Head of caudate nucleus (tissue), 42 donors: ENCODE measurements at regions not wholly inside any gene's neighbourhood (a gene's known extent, or its start where the extent isn't known, plus 50 kb on each side); places are given as distances from the start of the nearest gene placed in this dataset.
"Not testable (repeated sequence)": the region's sequence is repeated elsewhere in the genome, so short reads cannot be mapped to it uniquely, and the experiment has no call there.

Experiments
- DNase-seq, 42 donors: peaks; one replicate each; pipeline versions ENCODE4 v3.0.0 to v3.0.0-alpha.2; 2020 to 2021; ENCODE audit warnings: mixed read lengths in 7 of 42
- intact Hi-C: fragments of 100-400 bp; cut with DNase I; formaldehyde crosslinking; loops from one replicate; pipeline ENCODE4 v1.15.0; 2022

- intact Hi-C loops, result no loop called here
- DNase-seq, result no peak
Observed at GRCh38 chr4:59647011-59647410, 1553.1 kb upstream of the ADGRL3 start.

GRCh38 chr4:59647500-59647899 lies 1552.6 kb upstream of the ADGRL3 start:
- no peak for DNase-seq
- intact Hi-C loops, result no loop called here

- peak in 4 of 42 donors; percentile 2 to 4 (median 3) for DNase-seq
Observed at GRCh38 chr4:59650861-59651260, 1549.3 kb upstream of the ADGRL3 start.

GRCh38 chr4:59655996-59656395 lies 1544.1 kb upstream of the ADGRL3 start:
- intact Hi-C loops, result no loop called here
- peak in 1 of 42 donors; percentile 2 for DNase-seq

More at GRCh38 chr4:59650861-59651260, 1549.3 kb upstream of the ADGRL3 start:
- intact Hi-C loops, result no loop called here

- peak in 23 of 42 donors; percentile 5 to 45 (median 14) for DNase-seq
Observed at GRCh38 chr4:59664771-59665170, 1535.4 kb upstream of the ADGRL3 start.

GRCh38 chr4:59666645-59667044 lies 1533.5 kb upstream of the ADGRL3 start:
- no peak for DNase-seq
- intact Hi-C loops, result no loop called here

More at GRCh38 chr4:59664771-59665170, 1535.4 kb upstream of the ADGRL3 start:
- intact Hi-C loops, result no loop called here

- DNase-seq, result no peak
- intact Hi-C loops, result no loop called here
Observed at GRCh38 chr4:59671037-59671436, 1529.1 kb upstream of the ADGRL3 start.

- intact Hi-C loops, result no loop called here
- no peak for DNase-seq
Observed at GRCh38 chr4:59676389-59676788, 1523.7 kb upstream of the ADGRL3 start.

GRCh38 chr4:59676992-59677391 lies 1523.1 kb upstream of the ADGRL3 start:
- DNase-seq, intact Hi-C loops: not testable (repeated sequence)

GRCh38 chr4:59685626-59686025 lies 1514.5 kb upstream of the ADGRL3 start:
- intact Hi-C loops, result no loop called here
- DNase-seq, result no peak

GRCh38 chr4:59689149-59689548 lies 1511.0 kb upstream of the ADGRL3 start:
- DNase-seq, result no peak
- intact Hi-C loops, result no loop called here

GRCh38 chr4:59695355-59696053 lies 1504.6 kb upstream of the ADGRL3 start:
- no peak for DNase-seq
- intact Hi-C loops, result no loop called here

- intact Hi-C loops, result no loop called here
Observed at GRCh38 chr4:59698041-59698440, 1502.1 kb upstream of the ADGRL3 start.

GRCh38 chr4:59700651-59701050 lies 1499.5 kb upstream of the ADGRL3 start:
- intact Hi-C loops, result no loop called here
- DNase-seq, result no peak

More at GRCh38 chr4:59698041-59698440, 1502.1 kb upstream of the ADGRL3 start:
- DNase-seq, result no peak

GRCh38 chr4:59704616-59705015 lies 1495.5 kb upstream of the ADGRL3 start:
- DNase-seq, result no peak
- intact Hi-C loops, result no loop called here

- no peak for DNase-seq
- intact Hi-C loops, result no loop called here
Observed at GRCh38 chr4:59712470-59712869, 1487.7 kb upstream of the ADGRL3 start.

- intact Hi-C loops, DNase-seq: not testable (repeated sequence)
Observed at GRCh38 chr4:59724286-59724685, 1475.8 kb upstream of the ADGRL3 start.

- no peak for DNase-seq
- intact Hi-C loops, result no loop called here
Observed at GRCh38 chr4:59727745-59728144, 1472.4 kb upstream of the ADGRL3 start.

- DNase-seq, result no peak
- intact Hi-C loops, result no loop called here
Observed at GRCh38 chr4:59728496-59728895, 1471.6 kb upstream of the ADGRL3 start.

GRCh38 chr4:59729321-59729720 lies 1470.8 kb upstream of the ADGRL3 start:
- intact Hi-C loops, result no loop called here
- no peak for DNase-seq

GRCh38 chr4:59748433-59748832 lies 1451.7 kb upstream of the ADGRL3 start:
- DNase-seq, result no peak
- intact Hi-C loops, result no loop called here
